Liver (tissue), 2 donors: ENCODE measurements at regions not wholly inside any gene's neighbourhood (a gene's known extent, or its start where the extent isn't known, plus 50 kb on each side); places are given as distances from the start of the nearest gene placed in this dataset.

Experiments
- CTCF ChIP-seq: fragments of 150-350 bp; IDR thresholded peaks from 2 replicates; pipeline ENCODE4 v1.5.1; 2017; ENCODE audit warnings: improper control_type of control experiment, low read depth, low read length; ENCODE audit not compliant: missing input control
- REST ChIP-seq: IDR thresholded peaks from 2 replicates; pipeline ENCODE4 v1.6.1; 2016; ENCODE audit warnings: antibody characterized with exemption, mild to moderate bottlenecking
- donor health status: healthy.

DNA sequence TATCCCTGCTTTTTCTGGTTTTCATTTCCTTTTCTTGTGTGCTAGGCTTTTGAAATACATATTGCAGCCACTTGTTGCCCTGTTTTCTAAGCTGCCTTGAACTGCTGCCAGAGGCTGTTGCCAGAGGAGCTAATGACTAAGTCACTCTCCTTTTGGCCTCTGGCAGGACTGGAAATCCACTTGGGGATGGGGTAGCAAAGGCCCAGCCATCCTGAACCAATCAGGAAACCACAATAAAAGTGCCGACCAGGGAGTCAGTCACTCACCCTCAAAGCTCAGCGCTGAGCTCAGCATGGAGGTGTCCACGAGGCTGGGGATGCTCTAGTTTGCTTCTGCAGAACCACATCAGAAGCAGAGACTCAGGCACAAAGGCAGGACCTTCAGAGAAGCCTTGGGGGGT, 813.0 kb downstream of the DHX35 start:
- TF ChIP-seq CTCF (no peak), REST (no peak)
